Progenitor cell of endocrine pancreas (in vitro differentiated cells): ENCODE measurements at regions not wholly inside any gene's neighbourhood (a gene's known extent, or its start where the extent isn't known, plus 50 kb on each side); places are given as distances from the start of the nearest gene placed in this dataset.

Source experiments
- DNase-seq: peaks from one replicate; pipeline ENCODE4 v3.0.0; 2021; ENCODE audit warnings: low spot score; ENCODE audit not compliant: unreplicated experiment
- H3K27ac Mint-ChIP-seq: 2 replicates; pipeline ENCODE4 v1.8.0; 2021; ENCODE audit warnings: mild to moderate bottlenecking, moderate library complexity, mixed read lengths
- H3K27me3 Mint-ChIP-seq: 2 replicates; pipeline ENCODE4 v1.8.0; 2021; ENCODE audit warnings: mixed read lengths
- H3K36me3 Mint-ChIP-seq: 2 replicates; pipeline ENCODE4 v1.8.0; 2022; ENCODE audit warnings: mixed read lengths; ENCODE audit not compliant: insufficient read depth
- H3K4me1 Mint-ChIP-seq: 2 replicates; pipeline ENCODE4 v1.8.0; 2021; ENCODE audit warnings: low read depth, mixed read lengths
- H3K4me3 Mint-ChIP-seq: 2 replicates; pipeline ENCODE4 v1.8.0; 2021; ENCODE audit warnings: low read depth, mild to moderate bottlenecking, moderate library complexity, mixed read lengths
- H3K9me3 Mint-ChIP-seq: 2 replicates; pipeline ENCODE4 v1.8.0; 2021; ENCODE audit warnings: low read depth, mixed read lengths
- TF ChIP-seq, protein P1 (sequence below): fragments of 200-600 bp; sonication (generic); IDR thresholded peaks from one replicate; pipeline ENCODE4 v1.5.0; 2021; ENCODE audit warnings: antibody characterized with exemption, mild to moderate bottlenecking; ENCODE audit not compliant: unreplicated experiment

DNA sequence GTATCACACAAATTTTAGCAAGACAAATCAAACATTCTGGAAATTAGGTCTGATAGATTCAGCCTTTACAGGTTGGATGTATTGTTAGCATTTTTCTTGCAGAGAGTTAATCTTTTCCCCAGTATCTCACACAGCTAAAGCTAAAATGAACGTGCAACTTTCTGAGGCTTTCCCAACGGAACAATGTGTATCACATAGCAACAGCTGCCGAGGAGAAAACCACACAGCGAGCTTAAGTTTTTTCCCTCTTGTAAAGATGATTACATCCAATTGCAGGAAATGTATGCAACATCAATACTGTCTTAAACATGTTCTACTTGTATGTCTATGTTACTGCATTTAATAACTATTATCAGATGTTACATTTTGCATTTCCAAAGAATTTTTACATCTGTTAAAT is 182.2 kb downstream of the CCDC59 start:
- Mint-ChIP-seq H3K27me3 (no peaks in the 10 kb centered on the region), H3K27ac (no peak overlapping the region)
- DNase-seq = no peak

DNA sequence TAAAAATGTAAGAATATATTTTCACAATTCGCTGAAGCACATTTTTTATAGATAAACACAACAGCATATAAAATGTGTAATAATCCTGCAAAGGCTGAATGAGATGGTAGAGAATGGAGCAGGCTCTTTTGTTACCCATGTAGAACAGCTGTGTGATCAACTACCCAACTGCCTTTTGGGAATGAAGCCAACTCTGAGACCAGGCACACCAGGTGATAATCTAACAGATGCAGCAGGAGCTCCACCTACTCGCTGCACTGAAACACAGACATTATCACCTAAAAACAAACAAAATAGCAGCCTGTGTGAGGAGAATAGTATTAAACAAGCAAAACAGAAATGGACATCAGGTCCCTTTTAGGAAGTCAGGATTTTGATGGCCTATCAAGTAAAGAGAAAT is 183.3 kb downstream of the CCDC59 start:
- no peak overlapping the region for H3K4me3 Mint-ChIP-seq
- H3K27me3 Mint-ChIP-seq = no peaks in the 10 kb centered on the region
- no peaks in the 10 kb centered on the region for H3K9me3 Mint-ChIP-seq
- H3K4me1 Mint-ChIP-seq = no peaks in the 10 kb centered on the region
- TF ChIP-seq, protein P1, sequence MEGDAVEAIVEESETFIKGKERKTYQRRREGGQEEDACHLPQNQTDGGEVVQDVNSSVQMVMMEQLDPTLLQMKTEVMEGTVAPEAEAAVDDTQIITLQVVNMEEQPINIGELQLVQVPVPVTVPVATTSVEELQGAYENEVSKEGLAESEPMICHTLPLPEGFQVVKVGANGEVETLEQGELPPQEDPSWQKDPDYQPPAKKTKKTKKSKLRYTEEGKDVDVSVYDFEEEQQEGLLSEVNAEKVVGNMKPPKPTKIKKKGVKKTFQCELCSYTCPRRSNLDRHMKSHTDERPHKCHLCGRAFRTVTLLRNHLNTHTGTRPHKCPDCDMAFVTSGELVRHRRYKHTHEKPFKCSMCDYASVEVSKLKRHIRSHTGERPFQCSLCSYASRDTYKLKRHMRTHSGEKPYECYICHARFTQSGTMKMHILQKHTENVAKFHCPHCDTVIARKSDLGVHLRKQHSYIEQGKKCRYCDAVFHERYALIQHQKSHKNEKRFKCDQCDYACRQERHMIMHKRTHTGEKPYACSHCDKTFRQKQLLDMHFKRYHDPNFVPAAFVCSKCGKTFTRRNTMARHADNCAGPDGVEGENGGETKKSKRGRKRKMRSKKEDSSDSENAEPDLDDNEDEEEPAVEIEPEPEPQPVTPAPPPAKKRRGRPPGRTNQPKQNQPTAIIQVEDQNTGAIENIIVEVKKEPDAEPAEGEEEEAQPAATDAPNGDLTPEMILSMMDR = no peak
- H3K36me3 Mint-ChIP-seq = no peaks in the 10 kb centered on the region
- no peak overlapping the region for H3K27ac Mint-ChIP-seq
- no peak for DNase-seq

More for the DNA sequence above, 182.2 kb downstream of the CCDC59 start:
- Mint-ChIP-seq H3K4me3 (no peak overlapping the region), H3K36me3 (no peaks in the 10 kb centered on the region), H3K9me3 (no peaks in the 10 kb centered on the region), H3K4me1 (no peaks in the 10 kb centered on the region)
- TF ChIP-seq, protein P1 = no peak

DNA sequence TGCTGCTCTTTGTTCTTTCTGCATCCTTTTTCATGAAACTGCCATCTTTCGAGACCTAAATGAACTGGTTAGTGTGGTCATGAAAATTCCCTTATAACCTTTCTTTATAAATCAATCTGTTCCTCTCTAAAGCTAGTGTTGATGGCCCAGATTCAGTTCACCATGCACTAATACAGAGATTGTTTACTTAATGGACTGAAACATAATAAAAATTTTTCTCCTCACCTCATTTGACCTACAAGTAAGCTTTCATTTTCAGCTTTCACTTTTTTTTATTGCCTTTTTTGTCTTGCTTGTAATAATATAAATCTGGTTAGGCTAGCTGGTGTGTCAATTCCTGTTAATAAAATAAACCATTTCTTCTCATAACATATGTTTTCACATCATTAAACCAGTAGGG is 183.8 kb downstream of the CCDC59 start:
- Mint-ChIP-seq H3K4me3 (no peak overlapping the region), H3K9me3 (no peaks in the 10 kb centered on the region), H3K36me3 (no peaks in the 10 kb centered on the region), H3K4me1 (no peaks in the 10 kb centered on the region), H3K27ac (no peak overlapping the region), H3K27me3 (no peaks in the 10 kb centered on the region)
- TF ChIP-seq, protein P1 = no peak
- no peak for DNase-seq

DNA sequence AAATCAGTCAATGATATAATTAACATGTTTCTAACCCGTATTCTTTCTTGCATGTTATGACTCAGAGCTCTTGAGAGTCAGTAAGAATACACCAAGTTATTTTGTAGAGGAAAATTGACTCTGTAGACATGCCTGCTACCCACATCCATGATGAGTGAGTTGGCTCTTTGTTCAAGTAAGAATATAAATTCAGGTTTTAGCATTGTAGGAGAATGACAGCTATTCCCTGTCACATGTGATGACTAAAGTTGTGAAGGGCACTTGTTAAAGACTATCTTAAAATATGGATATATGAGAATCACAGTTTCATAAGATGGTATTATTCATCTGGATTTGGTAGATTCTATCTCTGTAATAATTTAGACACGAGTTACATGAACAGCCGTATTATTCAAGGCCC is 209.1 kb downstream of the CCDC59 start:
- no peaks in the 10 kb centered on the region for H3K36me3 Mint-ChIP-seq

DNA sequence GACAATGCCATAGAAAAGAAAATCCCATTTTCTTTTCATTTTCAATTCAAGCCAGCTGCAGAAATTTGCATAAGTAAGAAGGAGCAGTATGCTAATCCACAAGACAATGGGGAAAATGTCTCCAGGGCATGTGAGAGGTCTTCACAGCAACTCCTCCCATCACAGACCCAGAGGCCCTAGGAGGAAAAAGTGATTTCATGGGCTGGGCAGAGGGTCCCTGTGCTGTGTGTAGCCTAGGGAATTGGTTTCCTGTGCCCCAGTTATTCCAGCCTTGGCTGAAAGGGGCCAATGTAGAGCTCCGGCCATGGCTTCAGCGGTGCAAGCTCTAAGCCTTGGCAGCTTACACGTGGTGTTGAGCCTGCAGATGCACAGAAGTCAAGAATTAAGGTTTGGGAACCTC is 211.4 kb downstream of the CCDC59 start:
- Mint-ChIP-seq H3K4me3 (no peak overlapping the region), H3K36me3 (no peaks in the 10 kb centered on the region)
- TF ChIP-seq, protein P1 = no peak

More for the DNA sequence above, 209.1 kb downstream of the CCDC59 start:
- Mint-ChIP-seq H3K4me1 (no peaks in the 10 kb centered on the region), H3K9me3 (no peaks in the 10 kb centered on the region), H3K27ac (no peak overlapping the region), H3K4me3 (no peak overlapping the region), H3K27me3 (no peaks in the 10 kb centered on the region)
- TF ChIP-seq, protein P1 = no peak
- DNase-seq = no peak

More for the DNA sequence above, 211.4 kb downstream of the CCDC59 start:
- DNase-seq = no peak
- Mint-ChIP-seq H3K4me1 (no peaks in the 10 kb centered on the region), H3K9me3 (no peaks in the 10 kb centered on the region), H3K27ac (no peak overlapping the region), H3K27me3 (no peaks in the 10 kb centered on the region)
